UCSD-AML1 (cell line): ENCODE measurements at regions not wholly inside any gene's neighbourhood (a gene's known extent, or its start where the extent isn't known, plus 50 kb on each side); places are given as distances from the start of the nearest gene placed in this dataset.
A peak's percentile ranks its signal among the peaks of the same experiment; 100 is the strongest.

Experiments
- DNase-seq: peaks from one replicate; lab custom pipeline; 2025; ENCODE audit not compliant: unreplicated experiment; lab: John Stamatoyannopoulos, UW

DNA sequence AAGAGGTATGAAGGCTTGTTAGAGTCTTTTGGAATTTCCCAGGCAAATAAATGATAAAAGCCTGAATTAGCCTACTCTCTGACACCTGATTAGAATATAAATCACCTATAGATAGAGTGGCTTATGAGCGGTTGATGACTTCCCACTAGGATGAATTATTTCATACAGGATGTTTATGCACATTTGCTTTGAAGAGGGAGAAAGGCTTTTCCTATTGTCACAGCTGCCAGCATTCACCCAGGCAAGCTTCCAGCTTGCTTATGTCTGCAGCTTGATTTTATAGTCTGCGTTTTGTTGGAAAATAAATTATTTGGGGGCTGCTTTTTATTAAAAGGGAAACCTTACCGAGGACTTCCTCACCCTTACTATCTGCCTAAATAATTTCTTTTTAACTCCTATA is 51.3 kb upstream of the EIF2S2 start:
- no peak for DNase-seq

DNA sequence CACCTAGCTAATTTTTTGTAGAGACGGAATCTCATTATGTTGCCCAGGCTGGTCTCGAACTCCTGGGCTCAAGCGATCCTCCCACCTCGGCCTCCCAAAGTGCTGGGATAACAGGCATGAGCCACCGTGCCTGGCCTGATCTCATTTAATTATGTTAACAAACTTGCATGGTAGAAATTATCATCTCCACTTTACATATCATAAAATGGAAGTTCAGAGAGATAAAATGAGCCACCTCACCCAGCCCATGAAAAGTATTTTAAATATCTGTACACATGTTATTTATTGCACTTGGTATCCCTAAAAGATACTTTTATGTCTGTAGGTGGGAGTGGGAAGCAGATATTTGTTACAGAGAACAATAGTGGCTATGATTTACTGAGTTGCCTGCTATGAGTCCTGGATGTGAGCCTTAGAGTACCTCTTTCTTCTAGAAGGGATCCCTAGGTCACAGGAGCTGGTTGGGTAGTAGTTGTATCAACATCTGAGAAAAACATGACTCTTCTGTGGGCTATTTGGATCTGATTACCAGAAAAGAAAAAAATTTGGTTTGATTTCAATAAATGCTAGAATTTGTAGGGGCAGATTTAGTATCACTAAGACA is 52.4 kb upstream of the EIF2S2 start:
- DNase-seq = no peak

DNA sequence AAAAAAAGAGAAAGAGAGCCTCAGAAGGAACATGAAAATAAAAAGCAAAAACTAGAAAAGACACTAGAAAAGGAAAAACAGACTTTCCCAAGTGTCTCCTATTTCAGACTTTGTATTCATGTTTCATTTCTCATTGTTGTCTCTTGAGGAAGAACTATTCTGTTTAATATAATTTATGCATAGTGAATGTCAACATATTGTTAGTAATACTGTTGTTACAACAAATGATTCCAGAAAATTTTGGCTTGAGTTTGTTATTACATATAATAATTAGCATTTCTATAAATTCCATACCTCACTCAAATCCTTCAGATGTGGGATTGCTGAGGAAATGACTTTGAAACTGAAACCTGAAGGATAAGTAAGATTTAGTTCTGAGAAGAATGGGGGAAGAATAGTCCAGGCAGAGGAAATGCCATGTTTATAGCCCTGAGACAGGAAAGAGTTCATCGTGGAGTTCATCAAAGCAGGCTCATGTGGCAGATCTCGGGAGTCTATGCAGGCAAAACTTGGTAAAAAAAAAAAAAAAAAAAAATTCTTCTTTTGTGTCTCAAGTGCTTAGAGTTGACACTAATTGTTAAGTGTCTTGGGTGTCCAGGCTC is 53.1 kb upstream of the EIF2S2 start:
- DNase-seq = no peak

DNA sequence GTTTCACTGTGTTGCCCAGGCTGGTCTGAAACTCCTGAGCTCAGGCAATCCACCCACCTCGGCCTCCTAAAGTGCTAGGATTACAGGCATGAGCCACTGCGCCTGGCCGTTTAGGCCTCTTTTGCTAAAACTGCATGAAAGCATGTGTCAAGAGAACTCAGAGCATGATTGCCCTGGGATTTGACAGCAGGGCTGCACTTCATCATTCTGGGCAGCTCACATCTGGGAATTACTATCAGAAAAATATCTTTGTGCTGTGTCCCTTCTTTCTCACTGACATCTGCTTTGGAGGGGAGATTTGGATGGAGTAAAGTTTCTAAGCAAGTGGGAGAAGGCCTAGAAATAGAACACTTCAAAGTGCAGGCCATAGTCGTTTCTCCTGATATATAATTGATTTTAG is 59.6 kb upstream of the EIF2S2 start:
- no peak for DNase-seq

DNA sequence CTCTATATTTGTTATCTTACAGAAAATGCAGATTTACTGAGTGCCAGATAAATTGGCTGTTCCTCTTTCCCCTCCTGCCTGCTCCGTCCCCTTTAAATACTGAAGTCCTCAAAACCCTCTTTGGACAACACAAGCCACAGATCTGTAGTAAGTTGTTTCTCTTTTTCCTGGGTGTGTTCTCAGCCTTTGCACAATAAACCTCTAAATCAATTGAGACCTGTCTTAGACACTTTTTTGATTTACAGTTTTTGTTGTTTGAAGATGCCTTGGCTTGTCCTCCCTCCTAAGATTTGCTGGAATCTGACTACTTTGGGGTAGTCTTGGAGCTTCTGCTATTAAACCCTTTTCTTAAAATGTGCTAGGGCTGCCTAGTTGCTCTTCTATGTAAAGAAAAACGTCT is 60.9 kb upstream of the EIF2S2 start:
- DNase-seq = no peak

DNA sequence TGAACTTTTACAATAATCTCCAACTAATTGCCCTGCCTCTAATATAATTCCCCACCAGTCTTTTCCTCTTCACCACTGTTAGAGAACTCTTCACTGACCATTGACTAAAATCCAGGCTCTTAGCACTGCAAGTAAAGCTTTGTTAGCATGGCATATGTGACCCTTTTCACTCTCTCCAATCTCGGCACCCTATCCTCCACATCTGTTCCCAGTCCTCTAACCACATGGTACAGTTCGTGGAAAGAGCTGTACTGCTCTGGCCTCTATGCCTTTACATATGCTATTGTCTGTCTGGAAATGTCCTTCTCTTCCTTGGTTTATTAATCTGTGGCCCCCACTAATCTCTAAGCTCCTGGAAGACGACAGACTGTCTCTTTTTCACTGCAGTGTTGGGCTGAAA is 63.0 kb upstream of the EIF2S2 start:
- no peak for DNase-seq

DNA sequence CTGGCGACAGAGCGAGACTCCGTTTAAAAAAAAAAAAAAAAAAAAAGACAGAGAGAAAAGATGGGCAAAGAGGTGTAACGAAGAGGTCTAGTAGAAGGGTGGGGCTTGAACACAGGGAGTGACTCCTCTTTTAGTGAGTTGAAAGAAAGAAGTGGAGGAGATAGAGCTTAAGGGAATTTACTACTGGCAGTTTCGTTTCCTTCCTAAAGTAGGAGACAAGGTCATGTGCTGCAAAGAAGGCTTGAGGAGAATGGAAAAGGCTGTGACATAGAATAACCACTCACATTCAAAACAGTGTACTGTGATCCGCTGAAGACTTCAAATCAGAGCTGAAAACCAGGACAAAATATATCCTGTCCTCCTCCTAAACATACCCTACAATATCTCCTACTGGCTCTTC is 63.8 kb upstream of the EIF2S2 start:
- no peak for DNase-seq

DNA sequence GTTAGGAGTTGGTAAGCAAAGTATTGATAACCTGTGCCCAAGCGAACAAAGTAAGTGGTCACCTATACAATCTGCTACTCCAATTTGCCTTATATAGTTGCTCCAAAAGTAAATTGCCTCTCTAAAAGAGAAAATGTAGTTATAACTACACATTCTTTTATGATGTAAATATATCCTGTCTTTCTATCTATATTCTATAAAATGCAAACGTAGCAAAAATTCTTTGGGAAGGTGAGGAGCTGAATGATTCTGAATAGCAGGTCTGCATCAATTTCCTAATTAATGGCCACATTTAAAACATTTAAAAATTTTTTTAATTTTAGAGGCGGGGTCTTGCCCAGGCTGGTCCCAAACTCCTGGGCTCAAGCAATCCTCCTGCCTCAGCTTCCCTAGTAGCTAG is 64.2 kb upstream of the ASIP start:
- no peak for DNase-seq

DNA sequence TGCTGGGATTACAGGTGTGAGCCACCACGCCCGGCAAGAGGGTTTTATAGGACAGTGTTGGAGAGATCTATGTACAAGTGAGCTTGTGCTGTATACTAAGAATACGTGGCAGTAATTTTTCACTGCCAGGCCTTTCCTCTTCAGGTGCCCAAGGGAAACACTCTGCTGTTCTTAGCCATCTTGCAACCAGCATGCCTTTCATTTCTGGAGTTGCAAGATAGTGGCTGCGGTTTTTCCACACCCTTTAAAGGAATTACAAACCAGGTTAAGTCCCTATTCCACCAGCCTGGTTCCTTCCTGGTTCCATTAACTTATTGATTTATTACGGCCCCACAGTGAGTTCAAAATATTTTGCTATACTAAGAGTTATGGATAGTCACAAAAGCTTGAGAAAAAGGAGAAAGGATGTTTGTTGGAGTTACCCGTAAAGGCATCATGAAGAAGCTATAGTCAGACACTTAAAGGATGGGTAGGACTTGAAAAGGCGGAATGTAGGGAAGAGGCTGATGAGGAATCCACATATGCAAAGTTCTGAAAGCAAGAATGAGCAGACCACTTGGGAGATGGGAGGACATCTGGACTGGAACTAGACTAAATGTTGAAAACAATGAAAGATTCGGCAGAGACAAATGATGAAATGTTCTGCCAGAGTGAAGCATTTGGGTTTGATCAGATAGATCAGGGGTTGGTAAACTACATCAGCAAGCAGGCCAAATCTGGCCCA is 61.4 kb upstream of the ASIP start:
- DNase-seq = no peak

DNA sequence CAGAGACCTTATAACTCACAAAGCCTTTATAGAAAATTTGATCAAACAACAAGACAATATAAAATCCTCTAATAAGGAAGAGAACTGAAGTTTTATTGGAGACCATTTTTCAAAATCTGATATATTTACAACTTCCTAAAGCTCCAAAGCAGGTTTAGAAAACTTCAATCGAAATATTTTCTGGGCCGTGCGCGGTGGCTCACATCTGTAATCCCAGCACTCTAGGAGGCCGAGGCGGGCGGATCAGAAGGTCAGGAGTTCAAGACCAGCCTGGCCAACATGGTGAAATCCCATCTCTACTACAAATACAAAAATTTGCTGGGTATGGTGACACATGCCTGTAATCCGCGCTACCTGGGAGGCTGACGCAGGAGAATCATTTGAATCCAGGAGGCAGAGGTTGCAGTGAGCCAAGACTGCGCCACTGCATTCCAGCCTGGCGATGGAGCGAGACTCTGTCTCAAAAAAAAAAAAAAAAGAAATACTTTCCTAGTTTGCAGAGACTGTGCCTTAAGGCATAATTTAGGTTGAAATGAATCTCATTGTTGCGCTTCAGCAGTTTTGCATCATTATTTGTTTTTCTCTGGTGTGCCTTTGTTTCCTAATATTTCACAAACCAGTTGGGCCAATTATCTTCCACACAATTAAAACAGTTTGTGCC is 60.6 kb upstream of the ASIP start:
- DNase-seq = no peak

DNA sequence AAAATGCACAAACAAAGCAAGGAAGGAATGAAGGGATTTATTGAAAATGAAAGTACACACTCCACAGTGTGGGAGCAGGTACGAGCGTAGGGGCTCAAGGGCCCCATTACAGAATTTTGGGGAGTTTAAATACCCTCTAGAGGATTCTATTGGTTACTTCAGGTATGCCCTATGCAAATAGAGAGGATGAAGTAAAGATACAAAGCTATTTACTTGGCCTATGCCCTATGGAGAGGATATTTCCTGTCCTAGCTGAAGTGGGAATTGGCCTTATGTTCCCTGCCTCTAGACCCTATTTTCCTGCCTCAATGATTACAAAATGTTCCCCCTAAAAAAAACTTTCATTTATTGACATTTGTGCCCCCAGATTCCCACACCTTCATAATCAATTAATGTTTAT is 59.7 kb upstream of the ASIP start:
- DNase-seq = no peak

DNA sequence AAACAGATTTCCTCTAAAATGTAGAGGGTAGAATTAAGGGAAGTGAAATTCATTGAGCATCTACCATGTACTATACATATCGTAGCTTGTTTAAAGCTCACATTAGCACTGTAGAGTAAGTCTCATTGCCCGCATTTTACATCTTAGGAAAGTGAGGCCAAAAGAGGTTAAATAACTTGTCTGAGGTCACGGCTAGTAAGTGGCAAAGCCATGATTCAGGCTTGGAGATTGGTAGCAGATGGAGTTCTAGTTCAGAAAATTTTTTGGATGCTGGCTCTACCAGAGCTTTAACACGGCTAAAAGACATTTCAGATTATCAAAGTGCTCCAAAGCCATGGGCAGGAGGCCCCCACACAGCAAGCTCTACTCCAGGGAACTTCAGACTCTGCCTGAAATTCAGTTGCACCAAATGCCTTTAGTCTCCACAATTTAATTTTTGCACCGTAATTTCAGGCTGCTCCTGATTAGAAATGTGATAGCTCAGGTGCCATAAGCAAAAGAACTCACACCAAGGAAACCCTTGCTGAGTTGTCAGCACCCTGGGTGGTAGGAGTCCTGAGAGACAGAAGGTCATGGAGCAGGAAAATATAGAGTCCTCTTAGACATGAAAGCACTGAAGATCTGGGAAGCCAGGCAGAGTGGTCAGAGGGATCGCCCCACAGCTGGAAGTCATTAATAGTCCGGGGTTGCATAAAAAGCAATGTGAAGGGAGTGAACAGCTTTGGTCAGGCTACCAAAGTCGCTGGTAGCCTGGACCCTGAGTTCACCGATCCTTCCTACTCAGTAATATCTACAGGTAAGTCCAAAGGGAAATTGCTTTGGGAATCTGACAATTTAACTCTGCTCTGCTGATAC is 55.2 kb upstream of the ASIP start:
- no peak for DNase-seq

DNA sequence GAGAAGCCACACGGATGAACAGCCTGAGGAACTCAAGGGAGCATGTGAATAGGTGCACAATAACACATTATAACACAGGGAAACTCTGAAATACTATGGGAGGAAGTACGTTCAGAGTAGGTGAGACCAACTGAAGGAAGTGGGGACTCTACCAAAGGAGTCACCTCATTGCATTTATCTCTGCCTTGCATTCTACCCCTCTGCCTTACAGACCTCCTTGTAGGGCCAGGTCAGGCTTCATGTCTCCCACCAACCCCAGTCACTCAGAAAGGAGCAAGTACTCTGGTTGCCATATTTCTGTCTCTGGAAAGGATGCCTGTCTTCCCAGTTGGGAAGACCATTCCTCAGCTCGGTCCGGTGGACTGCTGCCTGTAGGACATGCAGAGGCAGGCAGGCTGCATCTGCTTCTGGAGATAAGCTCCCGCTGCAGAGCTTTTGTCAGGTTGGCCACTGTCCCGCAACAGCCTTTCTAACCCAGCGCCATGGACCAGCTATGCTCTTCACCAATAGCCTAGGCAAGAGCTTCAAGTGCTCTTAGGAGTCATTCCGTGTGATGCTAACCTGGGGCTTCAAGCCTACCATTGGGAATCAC is 51.6 kb upstream of the ASIP start:
- DNase-seq = no peak

DNA sequence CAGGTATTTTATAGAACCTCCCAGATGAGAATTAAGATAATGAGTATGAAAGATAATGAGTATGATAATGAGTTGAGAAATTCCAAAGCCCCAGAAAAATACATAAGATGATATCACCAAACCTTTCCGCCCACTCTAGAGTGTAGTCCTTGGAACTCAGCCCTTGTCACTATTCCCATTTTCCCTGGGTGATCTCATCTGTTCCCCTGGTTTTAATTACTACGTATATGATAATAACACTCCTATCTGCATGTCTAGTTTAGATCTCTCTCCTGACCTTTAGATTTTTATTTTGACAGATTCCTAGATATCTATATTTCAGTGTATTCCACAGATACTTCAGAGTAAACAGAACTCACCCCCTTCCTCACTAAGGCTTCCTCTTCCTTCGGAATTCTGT is 51.0 kb upstream of the ASIP start:
- DNase-seq = no peak

DNA sequence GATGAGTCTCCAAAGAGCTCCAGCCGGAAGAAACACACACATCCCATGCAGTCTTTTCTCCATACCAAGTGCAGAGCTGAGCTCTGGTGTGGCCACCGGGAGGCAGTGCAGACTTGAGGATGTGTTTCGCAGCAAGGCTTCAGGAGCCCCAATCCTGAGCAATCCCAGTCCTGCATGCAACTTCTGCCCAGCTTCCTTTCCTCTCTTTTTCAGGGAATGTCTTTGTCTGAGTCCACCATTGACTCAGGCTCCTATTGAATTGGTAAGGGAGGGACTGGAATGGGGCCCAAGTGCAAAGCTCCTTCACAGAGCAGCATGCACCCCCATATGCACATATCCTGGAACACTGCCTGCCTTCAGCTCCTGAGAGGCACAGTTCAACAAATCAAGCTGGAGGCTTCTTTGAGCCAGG is 50.5 kb upstream of the ASIP start:
- peak; percentile 52 for DNase-seq
